T-helper 2 cell treated with Interferon-gamma antibody and Interleukin-4, amounts not matched to agents 5 μg/mL and 100 μg/mL, for 36 hours (primary cell): ENCODE measurements at regions not wholly inside any gene's neighbourhood (a gene's known extent, or its start where the extent isn't known, plus 50 kb on each side); places are given as distances from the start of the nearest gene placed in this dataset.
"Not testable (repeated sequence)": the region's sequence is repeated elsewhere in the genome, so short reads cannot be mapped to it uniquely, and the experiment has no call there.

Experiments used
- DNase-seq: peaks from one replicate; pipeline ENCODE4 v3.0.0; 2021; ENCODE audit warnings: low spot score
- H3K27ac Mint-ChIP-seq: one replicate; pipeline ENCODE4 v1.8.0; 2021; ENCODE audit warnings: mild to moderate bottlenecking, mixed read lengths
- H3K27me3 Mint-ChIP-seq: one replicate; pipeline ENCODE4 v1.8.0; 2021; ENCODE audit warnings: low read depth, mixed read lengths
- H3K36me3 Mint-ChIP-seq: one replicate; pipeline ENCODE4 v1.8.0; 2021; ENCODE audit warnings: low read depth, mixed read lengths
- H3K4me1 Mint-ChIP-seq: one replicate; pipeline ENCODE4 v1.8.0; 2021; ENCODE audit warnings: low read depth, mixed read lengths
- H3K4me3 Mint-ChIP-seq: one replicate; pipeline ENCODE4 v1.8.0; 2022; ENCODE audit warnings: mild to moderate bottlenecking, moderate library complexity, mixed read lengths
- H3K9me3 Mint-ChIP-seq: one replicate; pipeline ENCODE4 v1.8.0; 2021; ENCODE audit warnings: mixed read lengths

DNA sequence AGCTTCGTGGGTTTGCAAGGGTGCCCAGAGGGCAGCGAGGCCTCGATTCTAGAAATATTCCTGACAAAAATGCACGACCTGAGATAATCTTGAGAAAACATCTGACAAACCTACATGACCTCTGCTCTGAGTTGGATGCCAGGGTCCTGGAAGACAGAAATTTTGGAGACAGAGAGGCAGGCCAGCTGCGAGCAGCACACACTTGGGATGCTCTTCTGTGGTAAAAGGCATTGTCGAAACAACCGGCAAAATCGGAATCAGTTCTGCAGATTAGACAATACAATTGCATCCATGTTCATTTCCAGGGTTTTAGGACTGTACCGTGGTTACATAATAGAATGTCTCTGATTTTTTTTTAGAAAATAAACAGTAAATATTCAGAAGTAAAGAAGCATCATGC, 74.2 kb downstream of the GADD45G start:
- H3K36me3 Mint-ChIP-seq, result no peaks in the 10 kb centered on the region
- no peak for DNase-seq
- H3K4me1 Mint-ChIP-seq, result peaks cover 12% of the 10 kb centered on the region
- H3K27ac Mint-ChIP-seq, result no peak overlapping the region
- no peaks in the 10 kb centered on the region for H3K27me3 Mint-ChIP-seq
- no peaks in the 10 kb centered on the region for H3K9me3 Mint-ChIP-seq
- H3K4me3 Mint-ChIP-seq, result no peak overlapping the region

DNA sequence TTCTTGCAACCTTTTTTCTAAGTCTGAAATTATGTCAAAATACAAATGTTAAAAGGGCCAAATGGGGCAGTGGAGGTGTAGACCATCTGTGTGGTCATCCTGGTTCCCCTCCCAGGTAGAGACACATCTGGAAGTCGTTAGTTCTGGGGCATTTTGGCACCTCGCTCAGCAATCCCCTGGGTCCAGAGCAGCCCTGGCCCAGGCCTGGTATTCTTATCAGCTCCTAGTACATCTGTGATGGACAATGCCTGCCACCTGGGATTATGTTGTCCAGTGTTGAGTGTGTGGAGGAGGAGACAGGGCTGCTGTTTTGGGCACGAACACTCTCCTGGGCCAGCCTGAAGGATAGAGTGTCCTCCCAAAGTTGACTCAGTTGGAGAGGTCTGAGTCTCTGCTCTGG, 74.8 kb downstream of the GADD45G start:
- no peak for DNase-seq
- H3K27me3 Mint-ChIP-seq, result no peaks in the 10 kb centered on the region
- no peaks in the 10 kb centered on the region for H3K36me3 Mint-ChIP-seq
- no peak overlapping the region for H3K4me3 Mint-ChIP-seq
- H3K27ac Mint-ChIP-seq, result no peak overlapping the region
- H3K9me3 Mint-ChIP-seq, result no peaks in the 10 kb centered on the region
- peaks cover 12% of the 10 kb centered on the region for H3K4me1 Mint-ChIP-seq

DNA sequence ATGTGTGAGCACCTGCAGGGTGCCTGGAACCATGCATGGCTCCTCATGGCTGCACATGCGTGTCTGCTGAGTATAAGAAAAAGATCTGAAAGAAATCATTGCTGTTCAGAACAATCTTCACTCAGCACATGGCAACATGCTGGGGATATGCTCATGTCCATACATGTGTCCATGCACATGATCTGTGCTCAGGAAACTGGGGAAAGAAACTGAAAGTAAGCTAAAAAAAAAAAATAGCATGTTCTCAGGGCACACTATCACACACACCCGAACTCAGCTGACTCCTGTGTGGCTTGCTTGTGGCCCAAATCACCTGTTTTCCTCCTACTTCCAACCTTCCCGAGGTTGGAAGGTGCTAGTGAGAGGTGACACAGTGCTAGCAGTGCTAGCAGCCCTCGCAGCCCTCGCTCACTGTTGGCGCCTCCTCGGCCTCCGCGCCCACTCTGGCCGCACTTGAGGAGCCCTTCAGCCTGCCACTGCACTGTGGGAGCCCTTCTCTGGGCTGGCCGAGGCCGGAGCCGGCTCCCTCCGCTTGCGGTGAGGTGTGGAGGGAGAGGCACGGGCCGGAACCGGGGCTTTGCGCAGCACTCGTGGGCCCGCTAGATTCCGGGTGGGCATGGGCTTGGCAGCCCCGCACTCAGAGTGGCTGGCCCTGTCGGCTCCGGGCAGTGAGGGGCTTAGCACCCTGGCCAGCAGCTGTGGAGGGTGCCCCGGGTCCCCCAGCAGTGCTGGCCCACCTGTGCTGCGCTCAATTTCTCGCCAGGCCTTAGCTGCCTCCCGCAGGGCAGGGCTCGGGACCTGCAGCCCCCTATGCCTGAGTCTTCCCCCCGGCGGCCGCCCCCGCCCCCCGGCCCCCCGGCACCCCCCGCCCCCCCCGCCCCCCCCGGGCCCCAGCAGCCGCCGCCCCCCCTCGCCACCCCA, 76.0 kb downstream of the GADD45G start:
- Mint-ChIP-seq H3K4me1 (peaks cover 12% of the 10 kb centered on the region), H3K9me3 (no peaks in the 10 kb centered on the region), H3K4me3 (no peak overlapping the region), H3K27me3 (no peaks in the 10 kb centered on the region), H3K27ac (peak overlapping the region; percentile 35), H3K36me3 (no peaks in the 10 kb centered on the region)
- no peak for DNase-seq

DNA sequence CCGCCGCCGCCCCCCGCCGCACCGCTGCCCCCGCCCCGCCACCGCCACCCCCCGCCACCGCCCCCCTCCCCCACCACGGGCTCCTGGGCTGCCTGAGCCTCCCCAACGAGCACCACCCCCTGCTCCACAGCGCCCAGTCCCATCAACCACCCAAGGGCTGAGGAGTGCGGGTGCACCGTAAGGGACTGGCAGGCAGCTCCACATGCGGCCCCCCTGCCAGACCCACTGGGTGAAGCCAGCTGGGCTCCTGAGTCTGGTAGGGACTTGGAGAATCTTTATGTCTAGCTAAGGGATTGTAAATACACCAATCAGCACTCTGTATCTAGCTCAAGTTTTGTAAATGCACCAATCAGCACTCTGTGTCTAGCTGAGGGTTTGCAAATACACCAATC, 76.7 kb downstream of the GADD45G start:
- not testable (repeated sequence) for H3K9me3 Mint-ChIP-seq

DNA sequence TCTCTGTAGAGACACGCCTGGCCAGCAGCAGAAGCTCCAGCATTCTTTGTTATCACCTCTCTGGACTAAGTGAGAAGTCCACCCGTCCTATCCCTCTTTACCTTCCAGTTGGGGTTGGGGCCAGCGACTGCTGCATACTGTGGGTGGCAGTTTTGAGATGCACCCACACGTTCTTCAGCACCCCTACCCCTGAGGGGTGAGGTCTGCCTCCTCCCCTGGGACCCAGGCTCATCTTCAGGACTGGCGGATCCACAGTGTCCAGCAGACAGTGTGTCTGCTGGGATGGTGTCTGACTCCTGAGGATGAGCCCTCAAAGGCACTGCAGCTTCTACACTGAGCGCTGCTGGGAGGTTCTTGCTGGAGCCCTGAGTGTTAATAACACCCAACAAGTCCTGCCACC, 78.8 kb downstream of the GADD45G start:
- Mint-ChIP-seq H3K36me3 (no peaks in the 10 kb centered on the region), H3K4me1 (peaks cover 12% of the 10 kb centered on the region), H3K27ac (no peak overlapping the region), H3K27me3 (no peaks in the 10 kb centered on the region), H3K9me3 (no peaks in the 10 kb centered on the region), H3K4me3 (no peak overlapping the region)
- DNase-seq, result no peak

More for the DNA sequence above, 76.7 kb downstream of the GADD45G start:
- DNase-seq, H3K4me3 Mint-ChIP-seq, H3K27ac Mint-ChIP-seq, H3K36me3 Mint-ChIP-seq, H3K27me3 Mint-ChIP-seq: not testable (repeated sequence)
- peaks cover 15% of the 10 kb centered on the region for H3K4me1 Mint-ChIP-seq

DNA sequence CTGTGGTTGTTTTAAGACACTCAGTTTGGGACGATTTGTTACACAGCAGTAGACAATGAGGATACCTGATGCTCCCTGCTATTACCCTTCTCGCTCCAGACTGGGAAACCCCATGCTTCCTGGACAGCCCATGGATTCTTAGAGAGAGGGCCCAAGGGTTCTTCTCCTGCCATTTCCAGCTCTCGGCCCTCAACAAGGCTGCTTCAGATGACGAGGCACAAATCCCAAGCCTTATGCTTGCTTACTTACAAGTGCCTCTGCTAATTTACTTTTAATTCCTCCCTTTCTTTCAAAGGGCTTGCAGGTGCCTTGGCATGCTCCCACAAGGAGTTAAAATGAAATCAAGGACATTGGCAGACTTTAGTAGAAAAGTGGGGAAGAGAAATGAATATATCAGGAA, 79.4 kb downstream of the GADD45G start:
- H3K9me3 Mint-ChIP-seq, result no peaks in the 10 kb centered on the region
- H3K36me3 Mint-ChIP-seq, result no peaks in the 10 kb centered on the region
- no peaks in the 10 kb centered on the region for H3K27me3 Mint-ChIP-seq
- DNase-seq, result no peak
- H3K27ac Mint-ChIP-seq, result no peak overlapping the region
- H3K4me3 Mint-ChIP-seq, result no peak overlapping the region
- peaks cover 12% of the 10 kb centered on the region for H3K4me1 Mint-ChIP-seq

DNA sequence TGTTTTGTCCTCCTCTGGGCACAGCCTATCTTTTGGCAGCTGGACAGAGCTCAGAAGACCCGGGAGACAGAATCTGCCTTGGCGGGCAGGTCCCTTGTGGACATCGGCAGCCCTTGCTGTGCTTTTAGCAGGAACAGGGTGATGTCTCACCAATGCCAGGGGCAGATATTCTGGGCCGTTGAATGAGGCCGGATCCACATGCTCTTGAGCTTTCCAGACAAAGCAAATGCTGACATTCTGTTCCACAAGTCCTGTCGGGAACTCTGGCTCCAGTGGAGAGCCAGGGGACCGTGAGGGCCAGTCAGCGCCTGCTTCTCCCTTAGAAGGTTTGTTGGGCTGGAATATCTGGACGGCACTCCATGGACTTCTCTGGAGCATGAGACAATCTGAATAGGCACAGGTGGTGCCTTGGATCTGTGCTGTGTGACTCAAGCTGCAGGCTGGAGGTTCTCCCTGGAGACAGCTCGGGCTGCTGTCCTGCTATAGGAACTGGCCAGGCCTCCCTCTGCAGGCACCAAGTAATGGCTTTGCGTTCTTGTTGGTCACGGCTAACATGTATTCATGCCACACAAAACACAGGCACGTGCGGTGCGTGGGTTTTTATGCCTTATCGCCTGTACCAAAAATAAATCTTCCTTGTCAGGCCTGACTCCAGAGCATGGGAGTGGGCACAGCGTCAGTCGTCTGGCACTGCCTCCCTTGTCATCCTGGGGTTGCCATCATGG, 80.3 kb downstream of the GADD45G start:
- Mint-ChIP-seq H3K36me3 (no peaks in the 10 kb centered on the region), H3K27me3 (no peaks in the 10 kb centered on the region), H3K27ac (no peak overlapping the region), H3K4me1 (peaks cover 12% of the 10 kb centered on the region), H3K9me3 (no peaks in the 10 kb centered on the region), H3K4me3 (no peak overlapping the region)
- DNase-seq, result no peak

DNA sequence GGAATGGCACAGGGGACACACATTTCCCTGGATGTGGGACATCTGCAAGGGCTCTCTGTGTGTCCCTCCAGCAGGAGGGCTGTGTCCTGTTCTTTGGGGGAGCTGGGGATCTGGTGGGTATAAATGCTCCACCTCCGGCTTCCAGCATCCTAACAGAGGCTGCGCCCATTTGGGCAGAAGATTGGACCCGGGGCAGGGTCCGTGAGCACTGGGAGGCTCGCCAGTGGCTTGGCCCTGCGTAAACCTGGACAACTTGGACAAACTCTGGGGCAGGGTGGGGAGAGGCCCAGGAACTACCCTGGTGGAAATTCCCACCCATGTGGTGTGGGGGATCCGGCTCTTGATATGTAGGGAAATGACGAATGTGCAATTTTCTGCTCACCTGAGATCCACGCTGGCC, 80.9 kb downstream of the GADD45G start:
- no peaks in the 10 kb centered on the region for H3K36me3 Mint-ChIP-seq
- H3K27ac Mint-ChIP-seq, result no peak overlapping the region
- no peak overlapping the region for H3K4me3 Mint-ChIP-seq

DNA sequence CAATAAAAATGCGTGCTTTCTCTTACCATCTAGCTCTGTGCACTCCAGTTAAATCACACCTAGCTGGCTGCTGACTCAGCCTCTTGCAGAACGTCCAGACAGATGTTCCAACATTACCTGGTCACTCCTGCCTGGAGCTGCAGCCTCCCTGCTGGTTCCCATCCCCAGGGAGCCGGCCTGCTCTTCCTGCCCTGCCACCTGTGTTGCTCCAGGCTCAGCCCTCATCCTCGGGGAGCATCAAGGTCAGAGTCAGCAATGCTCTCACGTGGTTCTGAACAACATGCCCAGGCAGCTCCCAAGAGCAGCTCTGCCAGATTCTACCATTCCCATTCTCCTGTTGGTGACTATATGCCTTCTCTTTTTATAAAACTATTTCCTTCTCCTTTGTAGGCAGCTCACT, 81.3 kb downstream of the GADD45G start:
- H3K27me3 Mint-ChIP-seq, result no peaks in the 10 kb centered on the region
- H3K4me1 Mint-ChIP-seq, result peaks cover 17% of the 10 kb centered on the region
- no peaks in the 10 kb centered on the region for H3K9me3 Mint-ChIP-seq
- no peak overlapping the region for H3K4me3 Mint-ChIP-seq
- no peaks in the 10 kb centered on the region for H3K36me3 Mint-ChIP-seq
- no peak overlapping the region for H3K27ac Mint-ChIP-seq
- DNase-seq, result no peak

More for the DNA sequence above, 80.9 kb downstream of the GADD45G start:
- Mint-ChIP-seq H3K4me1 (peaks cover 14% of the 10 kb centered on the region), H3K9me3 (no peaks in the 10 kb centered on the region), H3K27me3 (no peaks in the 10 kb centered on the region)
- DNase-seq, result no peak

DNA sequence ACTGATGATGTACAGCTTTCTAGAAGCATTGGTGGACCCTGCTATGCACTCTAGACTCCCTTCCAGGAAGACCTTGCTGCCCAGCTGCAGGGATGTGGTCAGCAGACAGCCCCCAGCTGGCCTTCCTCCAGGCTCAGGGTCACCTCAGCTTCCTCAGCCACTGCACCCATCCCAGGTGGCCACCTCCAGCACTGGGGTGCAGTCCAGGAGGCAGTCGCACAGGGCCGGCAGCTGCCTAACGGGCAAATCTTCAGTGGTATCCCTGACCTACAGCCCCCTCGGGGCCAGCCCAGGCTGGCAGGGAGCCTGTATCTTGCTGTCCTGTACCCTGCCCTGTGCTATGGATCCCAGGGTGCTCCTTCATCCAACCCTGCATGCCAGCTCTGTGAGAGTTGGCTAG, 81.8 kb downstream of the GADD45G start:
- H3K9me3 Mint-ChIP-seq, result no peaks in the 10 kb centered on the region
- H3K4me1 Mint-ChIP-seq, result peaks cover 22% of the 10 kb centered on the region
- H3K27me3 Mint-ChIP-seq, result no peaks in the 10 kb centered on the region
- DNase-seq, result no peak
- H3K27ac Mint-ChIP-seq, result no peak overlapping the region
- H3K36me3 Mint-ChIP-seq, result no peaks in the 10 kb centered on the region
- H3K4me3 Mint-ChIP-seq, result no peak overlapping the region

DNA sequence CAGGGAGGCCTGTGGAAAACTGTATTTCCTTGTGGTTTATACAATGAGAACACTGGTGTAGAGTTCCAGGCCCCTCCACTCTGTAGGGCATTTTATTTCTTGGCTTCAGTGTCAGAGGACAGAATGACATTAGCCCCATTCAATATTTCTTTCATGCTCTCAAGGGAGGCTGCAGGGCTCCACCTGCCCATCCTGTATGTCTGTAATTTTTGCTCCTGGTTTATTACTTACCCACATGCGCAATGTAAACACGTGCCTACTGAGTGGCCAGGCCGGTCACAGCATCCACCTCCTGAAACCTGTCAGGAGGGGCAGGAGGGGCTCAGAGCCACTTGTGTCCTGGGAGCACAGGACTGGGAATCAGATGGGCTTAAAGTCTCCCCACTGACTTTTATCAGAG, 82.4 kb downstream of the GADD45G start:
- H3K36me3 Mint-ChIP-seq, result no peaks in the 10 kb centered on the region
- peaks cover 28% of the 10 kb centered on the region for H3K4me1 Mint-ChIP-seq
- no peaks in the 10 kb centered on the region for H3K9me3 Mint-ChIP-seq
- H3K27ac Mint-ChIP-seq, result no peak overlapping the region
- H3K27me3 Mint-ChIP-seq, result no peaks in the 10 kb centered on the region
- no peak for DNase-seq
- no peak overlapping the region for H3K4me3 Mint-ChIP-seq

DNA sequence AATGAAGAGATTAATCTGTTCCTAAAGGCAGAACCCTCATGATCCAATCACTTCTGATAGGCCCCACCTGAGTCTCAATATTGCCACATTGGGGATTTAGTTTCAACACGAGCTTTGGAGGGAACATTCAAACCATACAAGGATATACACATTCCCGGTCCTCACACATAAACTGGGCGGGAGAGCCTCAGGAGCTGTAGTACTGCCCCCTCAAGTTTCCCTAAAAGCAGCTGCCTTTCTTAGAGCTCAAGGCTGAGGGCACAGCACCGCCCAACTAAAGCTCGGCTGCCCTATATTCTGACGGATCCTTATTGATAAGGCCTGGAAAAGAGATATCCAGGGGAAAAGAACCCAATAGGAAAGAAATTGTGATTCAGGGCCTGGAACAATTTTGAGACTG, 83.0 kb downstream of the GADD45G start:
- Mint-ChIP-seq H3K36me3 (no peaks in the 10 kb centered on the region), H3K27me3 (no peaks in the 10 kb centered on the region), H3K4me3 (no peak overlapping the region), H3K27ac (no peak overlapping the region), H3K9me3 (no peaks in the 10 kb centered on the region), H3K4me1 (peaks cover 29% of the 10 kb centered on the region)
- DNase-seq, result no peak

DNA sequence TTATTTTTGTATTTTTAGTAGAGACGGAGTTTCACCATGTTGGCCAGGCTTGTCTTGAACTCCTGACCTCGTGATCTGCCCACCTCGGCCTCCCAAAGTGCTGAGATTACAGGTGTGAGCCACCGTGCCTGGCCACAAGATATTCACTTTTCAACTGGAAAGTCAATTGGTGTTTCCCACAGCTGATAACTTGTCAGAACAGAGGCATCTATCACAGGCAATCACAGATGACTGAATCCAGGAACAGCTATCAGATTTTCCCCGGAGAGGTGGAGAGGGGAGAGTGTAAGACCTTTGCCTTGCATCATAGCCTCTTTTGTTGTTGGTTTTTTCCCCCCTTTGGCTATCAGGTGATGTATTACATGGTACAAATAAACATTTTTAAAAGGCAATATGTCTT, 84.5 kb downstream of the GADD45G start:
- H3K27me3 Mint-ChIP-seq, H3K9me3 Mint-ChIP-seq, DNase-seq, H3K4me3 Mint-ChIP-seq, H3K27ac Mint-ChIP-seq, H3K36me3 Mint-ChIP-seq: not testable (repeated sequence)
- H3K4me1 Mint-ChIP-seq, result peaks cover 36% of the 10 kb centered on the region

DNA sequence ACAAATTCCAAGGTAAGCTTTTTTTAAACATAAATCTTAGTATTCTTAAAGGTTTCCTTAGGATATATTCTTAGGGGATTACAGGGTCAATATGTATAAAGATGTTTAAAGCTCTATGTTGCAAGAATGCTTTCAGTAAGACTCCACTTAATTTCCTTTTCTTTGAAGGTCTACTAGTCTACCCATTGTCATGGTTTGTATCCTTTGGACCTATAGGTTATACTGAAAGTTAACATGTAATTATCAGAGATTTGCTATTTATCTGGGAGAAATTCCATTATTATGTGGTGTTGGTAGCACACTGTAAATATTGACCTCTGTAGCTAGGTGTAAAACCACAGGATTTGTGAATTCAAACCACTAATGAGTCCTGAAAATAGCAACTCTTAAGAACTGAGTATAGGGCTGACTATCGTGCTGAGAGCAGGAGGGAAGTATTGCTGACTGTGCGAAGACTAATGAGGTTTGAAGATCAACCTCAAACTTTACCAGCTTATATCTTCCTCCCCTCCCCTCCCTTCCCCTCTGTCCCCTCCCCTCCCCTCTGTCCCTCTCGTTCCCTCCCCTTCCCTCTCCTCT, 85.6 kb downstream of the GADD45G start:
- peak overlapping the region; percentile 68 for H3K27ac Mint-ChIP-seq
- no peak for DNase-seq
- peak overlapping the region; percentile 48 for H3K4me3 Mint-ChIP-seq
- peaks cover 36% of the 10 kb centered on the region for H3K4me1 Mint-ChIP-seq
- no peaks in the 10 kb centered on the region for H3K36me3 Mint-ChIP-seq
- H3K27me3 Mint-ChIP-seq, result no peaks in the 10 kb centered on the region
- no peaks in the 10 kb centered on the region for H3K9me3 Mint-ChIP-seq
